IPS DF 6.9 (cell line): ENCODE measurements at regions not wholly inside any gene's neighbourhood (a gene's known extent, or its start where the extent isn't known, plus 50 kb on each side); places are given as distances from the start of the nearest gene placed in this dataset.
"Not testable (repeated sequence)": the region's sequence is repeated elsewhere in the genome, so short reads cannot be mapped to it uniquely, and the experiment has no call there.

Experiments
- DNase-seq: peaks from one replicate; pipeline ENCODE4 v3.0.0-alpha.2; 2013; ENCODE audit warnings: low read depth, low spot score
- H3K27ac ChIP-seq: one replicate; pipeline ENCODE4 v1.5.1; 2013; ENCODE audit warnings: low read length, control low read depth
- H3K27me3 ChIP-seq: 2 replicates; pipeline ENCODE4 v1.6.1; 2013; ENCODE audit warnings: mild to moderate bottlenecking, low read length; ENCODE audit not compliant: control insufficient read depth, insufficient read depth
- H3K36me3 ChIP-seq: 2 replicates; pipeline ENCODE4 v1.6.1; 2013; ENCODE audit warnings: low read length; ENCODE audit not compliant: control insufficient read depth, insufficient read depth
- H3K4me1 ChIP-seq: 2 replicates; pipeline ENCODE4 v1.6.1; 2013; ENCODE audit warnings: low read length; ENCODE audit not compliant: control insufficient read depth, insufficient read depth
- H3K4me3 ChIP-seq: 2 replicates; pipeline ENCODE4 v1.5.1; 2013; ENCODE audit warnings: mild to moderate bottlenecking, low read length
- H3K9me3 ChIP-seq: 2 replicates; pipeline ENCODE4 v1.6.1; 2013; ENCODE audit warnings: low read length, inconsistent platforms; ENCODE audit not compliant: control insufficient read depth, insufficient read depth
- WGBS: extraction: QIAGEN DNeasy Blood & Tissue Kit; methylation state at CpG from one replicate; pipeline ENCODE4 v1.1.7; 2013; ENCODE audit warnings: mixed read lengths, missing lambda C conversion rate; ENCODE audit not compliant: insufficient read length, insufficient coverage; 5-methylcytosine and 5-hydroxymethylcytosine counted together

- H3K27me3 ChIP-seq, H3K4me1 ChIP-seq, H3K9me3 ChIP-seq, H3K27ac ChIP-seq, H3K4me3 ChIP-seq, H3K36me3 ChIP-seq, DNase-seq: not testable (repeated sequence)
- WGBS = no CpG with 5 or more reads among the region's 9 CpGs
These were observed 172.3 kb downstream of the AVL9 start for GRCh38 chr7:32667586-32667985.

- not testable (repeated sequence) for H3K4me3 ChIP-seq, H3K4me1 ChIP-seq, H3K36me3 ChIP-seq, H3K9me3 ChIP-seq, H3K27me3 ChIP-seq, H3K27ac ChIP-seq, DNase-seq
- WGBS = no CpG with 5 or more reads among the region's 5 CpGs
These were observed 168.5 kb downstream of the AVL9 start for GRCh38 chr7:32663805-32664211.

GRCh38 chr7:32662509-32662908, 167.2 kb downstream of the AVL9 start:
- not testable (repeated sequence) for H3K9me3 ChIP-seq
- WGBS = no CpG with 5 or more reads among the region's 4 CpGs

GRCh38 chr7:32661929-32662328, 166.6 kb downstream of the AVL9 start:
- no peaks in the 10 kb centered on the region for H3K36me3 ChIP-seq
- no peaks in the 10 kb centered on the region for H3K9me3 ChIP-seq
- H3K4me3 ChIP-seq = no peak overlapping the region
- H3K27ac ChIP-seq = no peak overlapping the region
- WGBS = no CpG with 5 or more reads among the region's 1 CpG
- peaks cover 1% of the 10 kb centered on the region; the same call in 1 of the 2 replicates for H3K4me1 ChIP-seq
- DNase-seq = no peak
- no peaks in the 10 kb centered on the region for H3K27me3 ChIP-seq

More at GRCh38 chr7:32662509-32662908, 167.2 kb downstream of the AVL9 start:
- not testable (repeated sequence) for H3K27ac ChIP-seq, H3K4me3 ChIP-seq, H3K36me3 ChIP-seq, H3K27me3 ChIP-seq, DNase-seq, H3K4me1 ChIP-seq

- DNase-seq = no peak
- Histone ChIP-seq H3K9me3 (no peaks in the 10 kb centered on the region), H3K4me3 (no peak overlapping the region), H3K27me3 (no peaks in the 10 kb centered on the region), H3K4me1 (peaks cover 1% of the 10 kb centered on the region; the same call in 1 of the 2 replicates), H3K27ac (no peak overlapping the region), H3K36me3 (no peaks in the 10 kb centered on the region)
- WGBS = no CpG with 5 or more reads among the region's 3 CpGs
These were observed 166.2 kb downstream of the AVL9 start for GRCh38 chr7:32661501-32661900.

- H3K36me3 ChIP-seq = no peaks in the 10 kb centered on the region
- DNase-seq = no peak
- H3K4me1 ChIP-seq = peaks cover 1% of the 10 kb centered on the region; the same call in 1 of the 2 replicates
- WGBS = no CpG with 5 or more reads among the region's 2 CpGs
- H3K9me3 ChIP-seq = no peaks in the 10 kb centered on the region
- no peak overlapping the region for H3K4me3 ChIP-seq
- no peaks in the 10 kb centered on the region for H3K27me3 ChIP-seq
- H3K27ac ChIP-seq = no peak overlapping the region
These were observed 165.6 kb downstream of the AVL9 start for GRCh38 chr7:32660936-32661335.

- Histone ChIP-seq H3K4me3 (no peak overlapping the region), H3K27me3 (no peaks in the 10 kb centered on the region), H3K36me3 (no peaks in the 10 kb centered on the region), H3K27ac (no peak overlapping the region), H3K4me1 (peaks cover 1% of the 10 kb centered on the region; the same call in 1 of the 2 replicates), H3K9me3 (no peaks in the 10 kb centered on the region)
- DNase-seq = no peak
- no CpG with 5 or more reads among the region's 9 CpGs for WGBS
These were observed 164.6 kb downstream of the AVL9 start for GRCh38 chr7:32659853-32660252.

- H3K4me1 ChIP-seq = no peaks in the 10 kb centered on the region
These were observed 163.2 kb downstream of the AVL9 start for GRCh38 chr7:32658467-32658869.

GRCh38 chr7:32658034-32658433, 162.7 kb downstream of the AVL9 start:
- H3K27ac ChIP-seq = no peak overlapping the region
- H3K4me3 ChIP-seq = no peak overlapping the region
- no peaks in the 10 kb centered on the region for H3K36me3 ChIP-seq
- no peaks in the 10 kb centered on the region for H3K9me3 ChIP-seq
- no peak for DNase-seq
- H3K4me1 ChIP-seq = no peaks in the 10 kb centered on the region
- H3K27me3 ChIP-seq = no peaks in the 10 kb centered on the region
- WGBS = no CpG with 5 or more reads among the region's 7 CpGs

More at GRCh38 chr7:32658467-32658869, 163.2 kb downstream of the AVL9 start:
- Histone ChIP-seq H3K27me3 (no peaks in the 10 kb centered on the region), H3K9me3 (no peaks in the 10 kb centered on the region), H3K36me3 (no peaks in the 10 kb centered on the region), H3K27ac (no peak overlapping the region), H3K4me3 (no peak overlapping the region)
- no CpG with 5 or more reads among the region's 2 CpGs for WGBS
- DNase-seq = no peak

- WGBS = no CpG with 5 or more reads among the region's 1 CpG
- H3K4me1 ChIP-seq, H3K27ac ChIP-seq, DNase-seq, H3K9me3 ChIP-seq, H3K27me3 ChIP-seq, H3K36me3 ChIP-seq, H3K4me3 ChIP-seq: not testable (repeated sequence)
These were observed 159.3 kb downstream of the AVL9 start for GRCh38 chr7:32654549-32654948.

- H3K27me3 ChIP-seq, H3K4me1 ChIP-seq, H3K9me3 ChIP-seq, H3K27ac ChIP-seq, DNase-seq, H3K36me3 ChIP-seq, H3K4me3 ChIP-seq: not testable (repeated sequence)
- WGBS = no CpG with 5 or more reads among the region's 1 CpG
These were observed 155.1 kb downstream of the AVL9 start for GRCh38 chr7:32650356-32650755.
